HCT116 (cell line): ENCODE measurements at regions not wholly inside any gene's neighbourhood (a gene's known extent, or its start where the extent isn't known, plus 50 kb on each side); places are given as distances from the start of the nearest gene placed in this dataset.

Experiments
- ATAC-seq: fragments of 200-7000 bp; cut with Tn5 transposase; 2 replicates; pipeline ENCODE4 v1.9.1; 2020; ENCODE audit warnings: mild to moderate bottlenecking, moderate library complexity
- BruUV-seq: library from RNA; stranded (reverse); fragments of 400-500 nt; replicated peaks from 2 replicates; lab custom pipeline; 2021; lab: Mats Ljungman, UMichigan
- CTCF ChIA-PET: fragments of 300-600 bp; sonication (Branson Sonifier 250); formaldehyde crosslinking; loops from one replicate; lab custom pipeline; 2021; ENCODE audit warnings: antibody characterized with exemption; lab: Charles Lee
- POLR2A ChIA-PET: fragments of 300-600, 350-600 bp; sonication (Branson Sonifier 250); formaldehyde crosslinking; loops from one replicate; lab custom pipeline; 2021; ENCODE audit warnings: antibody characterized with exemption; lab: Charles Lee
- RAD21 ChIA-PET, 2 experiments: fragments of 300-600 bp; sonication (Branson Sonifier 250); formaldehyde crosslinking; loops; one replicate each; lab custom pipeline; 2023; ENCODE audit warnings: low total read pairs in 2 of 2; ENCODE audit not compliant: uncharacterized antibody in 2 of 2, unreplicated experiment in 2 of 2, low non-redundant PET in 1 of 2; lab: Charles Lee
- DNase-seq: peaks from one replicate; pipeline ENCODE4 v3.0.0-alpha.2; 2010; ENCODE audit warnings: low read depth, low spot score
- H2AFZ ChIP-seq: fragments of 200-600 bp; shearing (Covaris generic), sonication (generic); 2 replicates; pipeline ENCODE4 v1.6.1; 2017; ENCODE audit warnings: low read depth, mixed run types, mixed read lengths, antibody characterized with exemption, low read length; ENCODE audit not compliant: poor library complexity, severe bottlenecking
- H3K27ac ChIP-seq: 2 replicates; pipeline ENCODE4 v1.5.1; 2012; ENCODE audit warnings: low read depth, low read length
- H3K27me3 ChIP-seq: fragments of 200-600 bp; sonication (generic); 2 replicates; pipeline ENCODE4 v1.6.1; 2016; ENCODE audit warnings: mixed run types, low read length, mixed read lengths; ENCODE audit not compliant: insufficient read depth
- H3K36me3 ChIP-seq, 2 experiments: fragments of 200-500 bp in 1 of 2; fragments of 200-600 bp in 1 of 2; sonication (Bioruptor generic) in 1 of 2; sonication (generic) in 1 of 2; 2 replicates each; pipeline versions ENCODE4 v1.5.1 to v1.6.1; 2014 to 2016; ENCODE audit warnings: low read length in 2 of 2, inconsistent platforms in 1 of 2, mixed read lengths in 1 of 2, mixed run types in 1 of 2; ENCODE audit not compliant: insufficient read depth in 2 of 2, control insufficient read depth in 1 of 2
- H3K4me1 ChIP-seq, 2 experiments: fragments of 200-600 bp in 1 of 2; sonication (generic) in 1 of 2; 2 replicates each; pipeline versions ENCODE4 v1.5.1 to v1.6.1; 2012 to 2017; ENCODE audit warnings: low read length in 2 of 2, inconsistent platforms in 1 of 2, mild to moderate bottlenecking in 1 of 2, mixed read lengths in 1 of 2, mixed run types in 1 of 2, moderate library complexity in 1 of 2; ENCODE audit not compliant: insufficient read depth in 2 of 2, control insufficient read depth in 1 of 2
- H3K4me2 ChIP-seq: fragments of 200-600 bp; sonication (generic); 2 replicates; pipeline ENCODE4 v1.6.1; 2017; ENCODE audit warnings: mixed run types, low read length, mixed read lengths
- H3K4me3 ChIP-seq, 2 experiments: fragments of 200-600 bp in 1 of 2; sonication (generic) in 1 of 2; replicated peaks in 1 of 2; 2 replicates each; pipeline ENCODE4 v1.5.1; 2011 to 2016; ENCODE audit warnings: low read length in 2 of 2, control low read depth in 1 of 2, low read depth in 1 of 2, mild to moderate bottlenecking in 1 of 2, mixed read lengths in 1 of 2, mixed run types in 1 of 2
- H3K79me2 ChIP-seq: fragments of 200-600 bp; sonication (generic); 2 replicates; pipeline ENCODE4 v1.6.1; 2017; ENCODE audit warnings: mild to moderate bottlenecking, mixed run types, low read length, moderate library complexity, mixed read lengths; ENCODE audit not compliant: insufficient read depth
- H3K9ac ChIP-seq: fragments of 200-600 bp; sonication (generic); 2 replicates; pipeline ENCODE4 v1.6.1; 2016; ENCODE audit warnings: low read length, mixed read lengths
- H3K9me2 ChIP-seq: fragments of 200-600 bp; sonication (generic), shearing (Covaris generic); 2 replicates; pipeline ENCODE4 v1.6.1; 2017; ENCODE audit warnings: mixed run types, mild to moderate bottlenecking, moderate library complexity; ENCODE audit not compliant: insufficient read depth
- H3K9me3 ChIP-seq, 2 experiments: fragments of 200-500 bp in 1 of 2; fragments of 200-600 bp in 1 of 2; sonication (Bioruptor generic) in 1 of 2; sonication (generic) in 1 of 2; 2 replicates each; pipeline ENCODE4 v1.6.1; 2014 to 2017; ENCODE audit warnings: low read length in 2 of 2, mixed read lengths in 2 of 2, inconsistent platforms in 1 of 2, low read depth in 1 of 2, mild to moderate bottlenecking in 1 of 2, mixed run types in 1 of 2, moderate library complexity in 1 of 2; ENCODE audit not compliant: control insufficient read depth in 1 of 2, insufficient read depth in 1 of 2
- H4K20me1 ChIP-seq: fragments of 200-600 bp; sonication (generic), shearing (Covaris generic); 2 replicates; pipeline ENCODE4 v1.6.1; 2017; ENCODE audit warnings: mixed run types, mild to moderate bottlenecking, moderate library complexity; ENCODE audit not compliant: insufficient read depth
- ATF3 ChIP-seq: IDR thresholded peaks from 2 replicates; pipeline ENCODE4 v1.6.1; 2012
- CBX3 ChIP-seq: IDR thresholded peaks from 2 replicates; pipeline ENCODE4 v1.6.1; 2012; ENCODE audit warnings: low read depth
- CEBPB ChIP-seq: IDR thresholded peaks from 2 replicates; pipeline ENCODE4 v1.6.1; 2012; ENCODE audit warnings: low read depth
- CTCF ChIP-seq, 3 experiments: fragments of 200-600 bp in 1 of 3; sonication (generic) in 1 of 3; IDR thresholded peaks in 2 of 3; conservative IDR thresholded peaks in 1 of 3; 2 replicates each; pipeline ENCODE4 v1.5.1; 2012 to 2017; ENCODE audit warnings: low read depth in 2 of 3, low read length in 2 of 3, antibody characterized with exemption in 1 of 3, borderline replicate concordance in 1 of 3, control low read depth in 1 of 3, mild to moderate bottlenecking in 1 of 3, mixed read lengths in 1 of 3, mixed run types in 1 of 3, moderate library complexity in 1 of 3; ENCODE audit not compliant: insufficient read depth in 1 of 3
- EGR1 ChIP-seq: IDR thresholded peaks from 2 replicates; pipeline ENCODE4 v1.6.1; 2012; ENCODE audit warnings: low read depth
- EZH2 ChIP-seq: fragments of 200-600 bp; sonication (generic); IDR thresholded peaks from 2 replicates; pipeline ENCODE4 v1.6.1; 2017; ENCODE audit warnings: antibody characterized with exemption, mixed run types
- EZH2phosphoT487 ChIP-seq: fragments of 200-600 bp; IDR thresholded peaks from 2 replicates; pipeline ENCODE4 v1.6.1; 2018; ENCODE audit warnings: antibody characterized with exemption, borderline replicate concordance
- POLR2A ChIP-seq: IDR thresholded peaks from 2 replicates; pipeline ENCODE4 v1.7.0; 2011; ENCODE audit warnings: borderline replicate concordance; ENCODE audit not compliant: insufficient read depth, insufficient read length; ENCODE audit errors: extremely low read depth
- POLR2AphosphoS5 ChIP-seq: IDR thresholded peaks from 2 replicates; pipeline ENCODE4 v1.6.1; 2011; ENCODE audit warnings: mild to moderate bottlenecking, low read depth, low read length, moderate library complexity
- SIN3A ChIP-seq: IDR thresholded peaks from 2 replicates; pipeline ENCODE4 v1.6.1; 2012; ENCODE audit warnings: low read depth
- SP1 ChIP-seq: IDR thresholded peaks from 2 replicates; pipeline ENCODE4 v1.6.1; 2012; ENCODE audit warnings: low read depth
- SRF ChIP-seq: IDR thresholded peaks from 2 replicates; pipeline ENCODE4 v1.6.1; 2012; ENCODE audit warnings: low read depth
- TCF7L2 ChIP-seq: IDR thresholded peaks from 2 replicates; pipeline ENCODE4 v1.7.0; 2011; ENCODE audit warnings: borderline replicate concordance, inconsistent platforms; ENCODE audit not compliant: insufficient read depth, insufficient read length; ENCODE audit errors: extremely low read depth
- ZFX ChIP-seq: fragments of 450-650 bp; IDR thresholded peaks from 2 replicates; pipeline ENCODE4 v1.6.1; 2017
- ZNF274 ChIP-seq: fragments of 200-500 bp; sonication (Bioruptor generic); IDR thresholded peaks from 2 replicates; pipeline ENCODE4 v1.6.1; 2014; ENCODE audit warnings: mild to moderate bottlenecking, low read depth, low read length, inconsistent platforms
- intact Hi-C: fragments of 100-400 bp; cut with micrococcal nuclease; formaldehyde crosslinking; loops from 2 replicates; pipeline ENCODE4 v1.10.0; 2022
- TF ChIP-seq, protein P1 (sequence below): IDR thresholded peaks from 2 replicates; pipeline ENCODE4 v1.6.1; 2012
- TF ChIP-seq, protein P2 (sequence below): IDR thresholded peaks from 2 replicates; pipeline ENCODE4 v1.6.1; 2012; ENCODE audit warnings: low read depth
- TF ChIP-seq, protein P3 (sequence below): IDR thresholded peaks from 2 replicates; pipeline ENCODE4 v1.6.1; 2011; ENCODE audit warnings: mild to moderate bottlenecking, low read length, moderate library complexity; ENCODE audit not compliant: insufficient replicate concordance; ENCODE audit errors: extremely low read depth

DNA sequence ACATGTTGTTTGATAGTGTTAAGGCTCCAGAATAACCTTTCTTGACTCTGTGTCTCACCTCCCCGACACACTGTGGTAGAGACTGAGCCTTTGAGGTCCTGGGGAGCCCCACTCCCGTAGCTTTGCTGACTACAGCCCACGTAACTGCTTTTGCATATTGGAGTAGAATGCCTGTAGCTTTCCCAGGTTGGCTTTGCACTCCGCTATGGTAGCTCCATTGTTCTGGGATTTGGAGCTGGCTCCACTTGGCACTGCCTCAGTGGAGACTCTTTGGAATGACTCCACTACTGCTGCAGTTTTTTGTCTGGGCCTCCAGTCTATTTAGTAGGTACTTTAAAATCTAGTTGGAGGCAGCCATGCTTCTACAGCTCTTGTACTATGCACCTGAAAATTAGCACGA, 56.2 kb upstream of the ANXA1 start:
- no peak overlapping the region for H3K4me3 ChIP-seq
- H3K9ac ChIP-seq, result no peak overlapping the region
- H3K4me2 ChIP-seq, result no peak overlapping the region
- ATAC-seq (no peak), DNase-seq (no peak)
- TF ChIP-seq EZH2, result no peak
- TF ChIP-seq ATF3, result no peak
- no peak for TF ChIP-seq SP1
- TF ChIP-seq CBX3, result no peak
- no peak for TF ChIP-seq ZNF274
- TF ChIP-seq TCF7L2, result no peak
- TF ChIP-seq, protein P1, sequence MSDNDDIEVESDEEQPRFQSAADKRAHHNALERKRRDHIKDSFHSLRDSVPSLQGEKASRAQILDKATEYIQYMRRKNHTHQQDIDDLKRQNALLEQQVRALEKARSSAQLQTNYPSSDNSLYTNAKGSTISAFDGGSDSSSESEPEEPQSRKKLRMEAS, result no peak
- TF ChIP-seq CTCF (IDR thresholded peaks at IDR 0.05 in 2 of 3, conservative IDR thresholded peaks at IDR 0.05 in 1 of 3; ENCODE audit: borderline replicate concordance in 1 of 3, insufficient read depth in 1 of 3, low read depth in 2 of 3, low read length in 2 of 3), result no peak
- TF ChIP-seq EGR1, result no peak
- no peak for TF ChIP-seq CEBPB
- no peak for TF ChIP-seq ZFX
- no peak for TF ChIP-seq POLR2AphosphoS5
- TF ChIP-seq, protein P2, sequence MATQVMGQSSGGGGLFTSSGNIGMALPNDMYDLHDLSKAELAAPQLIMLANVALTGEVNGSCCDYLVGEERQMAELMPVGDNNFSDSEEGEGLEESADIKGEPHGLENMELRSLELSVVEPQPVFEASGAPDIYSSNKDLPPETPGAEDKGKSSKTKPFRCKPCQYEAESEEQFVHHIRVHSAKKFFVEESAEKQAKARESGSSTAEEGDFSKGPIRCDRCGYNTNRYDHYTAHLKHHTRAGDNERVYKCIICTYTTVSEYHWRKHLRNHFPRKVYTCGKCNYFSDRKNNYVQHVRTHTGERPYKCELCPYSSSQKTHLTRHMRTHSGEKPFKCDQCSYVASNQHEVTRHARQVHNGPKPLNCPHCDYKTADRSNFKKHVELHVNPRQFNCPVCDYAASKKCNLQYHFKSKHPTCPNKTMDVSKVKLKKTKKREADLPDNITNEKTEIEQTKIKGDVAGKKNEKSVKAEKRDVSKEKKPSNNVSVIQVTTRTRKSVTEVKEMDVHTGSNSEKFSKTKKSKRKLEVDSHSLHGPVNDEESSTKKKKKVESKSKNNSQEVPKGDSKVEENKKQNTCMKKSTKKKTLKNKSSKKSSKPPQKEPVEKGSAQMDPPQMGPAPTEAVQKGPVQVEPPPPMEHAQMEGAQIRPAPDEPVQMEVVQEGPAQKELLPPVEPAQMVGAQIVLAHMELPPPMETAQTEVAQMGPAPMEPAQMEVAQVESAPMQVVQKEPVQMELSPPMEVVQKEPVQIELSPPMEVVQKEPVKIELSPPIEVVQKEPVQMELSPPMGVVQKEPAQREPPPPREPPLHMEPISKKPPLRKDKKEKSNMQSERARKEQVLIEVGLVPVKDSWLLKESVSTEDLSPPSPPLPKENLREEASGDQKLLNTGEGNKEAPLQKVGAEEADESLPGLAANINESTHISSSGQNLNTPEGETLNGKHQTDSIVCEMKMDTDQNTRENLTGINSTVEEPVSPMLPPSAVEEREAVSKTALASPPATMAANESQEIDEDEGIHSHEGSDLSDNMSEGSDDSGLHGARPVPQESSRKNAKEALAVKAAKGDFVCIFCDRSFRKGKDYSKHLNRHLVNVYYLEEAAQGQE, result no peak
- TF ChIP-seq EZH2phosphoT487, result no peak
- TF ChIP-seq SRF, result no peak
- TF ChIP-seq POLR2A, result no peak
- TF ChIP-seq SIN3A, result no peak
- TF ChIP-seq, protein P3, sequence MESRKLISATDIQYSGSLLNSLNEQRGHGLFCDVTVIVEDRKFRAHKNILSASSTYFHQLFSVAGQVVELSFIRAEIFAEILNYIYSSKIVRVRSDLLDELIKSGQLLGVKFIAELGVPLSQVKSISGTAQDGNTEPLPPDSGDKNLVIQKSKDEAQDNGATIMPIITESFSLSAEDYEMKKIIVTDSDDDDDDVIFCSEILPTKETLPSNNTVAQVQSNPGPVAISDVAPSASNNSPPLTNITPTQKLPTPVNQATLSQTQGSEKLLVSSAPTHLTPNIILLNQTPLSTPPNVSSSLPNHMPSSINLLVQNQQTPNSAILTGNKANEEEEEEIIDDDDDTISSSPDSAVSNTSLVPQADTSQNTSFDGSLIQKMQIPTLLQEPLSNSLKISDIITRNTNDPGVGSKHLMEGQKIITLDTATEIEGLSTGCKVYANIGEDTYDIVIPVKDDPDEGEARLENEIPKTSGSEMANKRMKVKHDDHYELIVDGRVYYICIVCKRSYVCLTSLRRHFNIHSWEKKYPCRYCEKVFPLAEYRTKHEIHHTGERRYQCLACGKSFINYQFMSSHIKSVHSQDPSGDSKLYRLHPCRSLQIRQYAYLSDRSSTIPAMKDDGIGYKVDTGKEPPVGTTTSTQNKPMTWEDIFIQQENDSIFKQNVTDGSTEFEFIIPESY, result no peak
- H3K36me3 ChIP-seq, result no peaks in the 10 kb centered on the region
- CTCF ChIA-PET, result interaction anchor here (1.1 kb wide), 1 partner anchor 12 kb away, joined by 3 read pairs; no protein-coding TSS in a partner anchor
- H3K79me2 ChIP-seq, result no peaks in the 10 kb centered on the region
- H3K27ac ChIP-seq, result no peak overlapping the region
- H3K4me1 ChIP-seq, result peaks cover 0 to 5% of the 10 kb centered on the region in 2 experiments; a peak in 1 of 4 replicates
- RAD21 ChIA-PET, result no interaction called here
- no TSS peak for BruUV-seq
- POLR2A ChIA-PET, result no interaction called here
- H3K9me3 ChIP-seq, result no peaks in the 10 kb centered on the region
- no peak overlapping the region for H2AFZ ChIP-seq
- no peaks in the 10 kb centered on the region for H3K27me3 ChIP-seq
- H4K20me1 ChIP-seq, result no peaks in the 10 kb centered on the region
- intact Hi-C loops, result no loop called here
- no peaks in the 10 kb centered on the region for H3K9me2 ChIP-seq
